WTC11 (cell line): ENCODE measurements at regions not wholly inside any gene's neighbourhood (a gene's known extent, or its start where the extent isn't known, plus 50 kb on each side); places are given as distances from the start of the nearest gene placed in this dataset.

Source experiments
- ATAC-seq: fragments of 200-7000 bp; cut with Tn5 transposase; 2 replicates; pipeline ENCODE4 v1.10.0; 2021; ENCODE audit warnings: mild to moderate bottlenecking, moderate library complexity
- CTCF ChIA-PET: fragments of 300-600 bp; sonication (Branson Sonifier 250); formaldehyde crosslinking; loops from one replicate; lab custom pipeline; 2021; ENCODE audit warnings: antibody characterized with exemption; lab: Charles Lee
- POLR2A ChIA-PET: fragments of 350-600 bp; sonication (Branson Sonifier 250); formaldehyde crosslinking; loops from one replicate; lab custom pipeline; 2021; ENCODE audit warnings: antibody characterized with exemption; lab: Charles Lee
- DNase-seq: peaks from one replicate; pipeline ENCODE4 v3.0.0; 2021; ENCODE audit warnings: low spot score
- H3K27ac Mint-ChIP-seq: 2 replicates; pipeline ENCODE4 v1.8.0; 2021; ENCODE audit warnings: mixed read lengths
- H3K27me3 Mint-ChIP-seq: 2 replicates; pipeline ENCODE4 v1.8.0; 2021; ENCODE audit warnings: low read depth, mild to moderate bottlenecking, moderate library complexity, mixed read lengths
- H3K36me3 Mint-ChIP-seq: 2 replicates; pipeline ENCODE4 v1.8.0; 2021; ENCODE audit warnings: mixed read lengths
- H3K4me1 Mint-ChIP-seq: 2 replicates; pipeline ENCODE4 v1.8.0; 2022; ENCODE audit warnings: mixed read lengths
- H3K4me3 Mint-ChIP-seq: 2 replicates; pipeline ENCODE4 v1.8.0; 2021; ENCODE audit warnings: mild to moderate bottlenecking, moderate library complexity, mixed read lengths
- H3K9me3 Mint-ChIP-seq: 2 replicates; pipeline ENCODE4 v1.8.0; 2021; ENCODE audit warnings: mixed read lengths
- CREM ChIP-seq: sonication (generic); formaldehyde crosslinking; IDR thresholded peaks from 2 replicates; pipeline ENCODE4 v1.8.1; 2022; ENCODE audit warnings: mild to moderate bottlenecking, missing genetic modification reagents, moderate library complexity
- EMX1 ChIP-seq: fragments of 250-450 bp; sonication (Bioruptor Pico); IDR thresholded peaks from 2 replicates; pipeline ENCODE4 v1.8.0; 2021; ENCODE audit warnings: mild to moderate bottlenecking
- ESRRA ChIP-seq: sonication (generic); formaldehyde crosslinking; IDR thresholded peaks from 2 replicates; pipeline ENCODE4 v1.8.1; 2022; ENCODE audit warnings: mild to moderate bottlenecking, missing genetic modification reagents, borderline replicate concordance
- HMGA2 ChIP-seq: fragments of 250-450 bp; sonication (Bioruptor Pico); IDR thresholded peaks from 2 replicates; pipeline ENCODE4 v1.4.0; 2021; ENCODE audit warnings: mild to moderate bottlenecking, moderate library complexity
- IRF2 ChIP-seq: sonication (generic); formaldehyde crosslinking; IDR thresholded peaks from 2 replicates; pipeline ENCODE4 v1.8.0; 2022; ENCODE audit warnings: low read depth, missing genetic modification reagents, borderline replicate concordance
- JAZF1 ChIP-seq: fragments of 250-450 bp; sonication (Bioruptor Pico); IDR thresholded peaks from 2 replicates; pipeline ENCODE4 v1.9.0; 2021; ENCODE audit warnings: moderate library complexity, mild to moderate bottlenecking, inconsistent platforms
- NFATC4 ChIP-seq: fragments of 250-450 bp; sonication (Bioruptor Pico); IDR thresholded peaks from 2 replicates; pipeline ENCODE4 v1.9.0; 2021; ENCODE audit warnings: mild to moderate bottlenecking
- NFE2L1 ChIP-seq: sonication (generic); formaldehyde crosslinking; IDR thresholded peaks from 2 replicates; pipeline ENCODE4 v1.8.1; 2023; ENCODE audit warnings: missing genetic modification reagents
- SMAD4 ChIP-seq: sonication (generic); formaldehyde crosslinking; IDR thresholded peaks from 2 replicates; pipeline ENCODE4 v1.8.0; 2022; ENCODE audit warnings: mild to moderate bottlenecking, missing genetic modification reagents
- TCF7 ChIP-seq: sonication (generic); formaldehyde crosslinking; IDR thresholded peaks from 2 replicates; pipeline ENCODE4 v1.8.0; 2022; ENCODE audit warnings: mild to moderate bottlenecking, low read depth, missing genetic modification reagents, moderate library complexity
- ZNF317 ChIP-seq: sonication (generic); formaldehyde crosslinking; IDR thresholded peaks from 2 replicates; pipeline ENCODE4 v1.8.1; 2023; ENCODE audit warnings: low read depth, mild to moderate bottlenecking, moderate library complexity, missing genetic modification reagents, borderline replicate concordance
- ZNF423 ChIP-seq: fragments of 250-450 bp; sonication (Bioruptor Pico); IDR thresholded peaks from 2 replicates; pipeline ENCODE4 v2.1.2; 2022; ENCODE audit warnings: mild to moderate bottlenecking, moderate library complexity
- ZNF425 ChIP-seq: fragments of 250-450 bp; sonication (Bioruptor Pico); conservative IDR thresholded peaks from 2 replicates; pipeline ENCODE4 v1.9.0; 2021; ENCODE audit warnings: mild to moderate bottlenecking
- ZNF512 ChIP-seq: sonication (generic); formaldehyde crosslinking; IDR thresholded peaks from 2 replicates; pipeline ENCODE4 v1.8.1; 2022; ENCODE audit warnings: missing genetic modification reagents, borderline replicate concordance
- TF ChIP-seq, protein P1 (sequence below): sonication (generic); formaldehyde crosslinking; IDR thresholded peaks from 2 replicates; pipeline ENCODE4 v1.8.0; 2022; ENCODE audit warnings: mild to moderate bottlenecking, missing genetic modification reagents
- TF ChIP-seq, protein P2 (sequence below): sonication (generic); formaldehyde crosslinking; IDR thresholded peaks from 2 replicates; pipeline ENCODE4 v1.8.1; 2022; ENCODE audit warnings: low read depth, mild to moderate bottlenecking, moderate library complexity, missing genetic modification reagents, borderline replicate concordance
- TF ChIP-seq, protein P3 (sequence below): sonication (generic); formaldehyde crosslinking; IDR thresholded peaks from 2 replicates; pipeline ENCODE4 v1.8.1; 2023; ENCODE audit warnings: mild to moderate bottlenecking, missing genetic modification reagents
- TF ChIP-seq, protein P4 (sequence below): sonication (generic); formaldehyde crosslinking; conservative IDR thresholded peaks from 2 replicates; pipeline ENCODE4 v1.8.1; 2022; ENCODE audit warnings: mild to moderate bottlenecking, missing genetic modification reagents
- TF ChIP-seq, protein P5 (sequence below): sonication (generic); formaldehyde crosslinking; IDR thresholded peaks from 2 replicates; pipeline ENCODE4 v1.8.0; 2022; ENCODE audit warnings: mild to moderate bottlenecking, missing genetic modification reagents
- TF ChIP-seq, protein P6 (sequence below): sonication (generic); formaldehyde crosslinking; conservative IDR thresholded peaks from 2 replicates; pipeline ENCODE4 v1.8.1; 2023; ENCODE audit warnings: mild to moderate bottlenecking, low read depth, missing genetic modification reagents, moderate library complexity

- CTCF ChIA-PET: interaction anchor here (1.5 to 2.3 kb wide), 2 partner anchors 284 to 296 kb away, joined by 4 to 8 read pairs; no protein-coding TSS in a partner anchor
- TF ChIP-seq, protein P1, sequence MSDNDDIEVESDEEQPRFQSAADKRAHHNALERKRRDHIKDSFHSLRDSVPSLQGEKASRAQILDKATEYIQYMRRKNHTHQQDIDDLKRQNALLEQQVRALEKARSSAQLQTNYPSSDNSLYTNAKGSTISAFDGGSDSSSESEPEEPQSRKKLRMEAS: no peak
- TF ChIP-seq NFE2L1 (CRISPR knock-in tag) (no peak), ZNF512 (CRISPR knock-in tag) (no peak), EMX1 (CRISPR knock-in tag) (no peak), ZNF423 (no peak), TCF7 (CRISPR knock-in tag) (no peak), IRF2 (CRISPR knock-in tag) (no peak), ZNF317 (no peak), ESRRA (CRISPR knock-in tag) (no peak), ZNF425 (no peak)
- TF ChIP-seq, protein P2, sequence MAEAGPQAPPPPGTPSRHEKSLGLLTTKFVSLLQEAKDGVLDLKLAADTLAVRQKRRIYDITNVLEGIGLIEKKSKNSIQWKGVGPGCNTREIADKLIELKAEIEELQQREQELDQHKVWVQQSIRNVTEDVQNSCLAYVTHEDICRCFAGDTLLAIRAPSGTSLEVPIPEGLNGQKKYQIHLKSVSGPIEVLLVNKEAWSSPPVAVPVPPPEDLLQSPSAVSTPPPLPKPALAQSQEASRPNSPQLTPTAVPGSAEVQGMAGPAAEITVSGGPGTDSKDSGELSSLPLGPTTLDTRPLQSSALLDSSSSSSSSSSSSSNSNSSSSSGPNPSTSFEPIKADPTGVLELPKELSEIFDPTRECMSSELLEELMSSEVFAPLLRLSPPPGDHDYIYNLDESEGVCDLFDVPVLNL (CRISPR knock-in tag): no peak
- TF ChIP-seq, protein P3, sequence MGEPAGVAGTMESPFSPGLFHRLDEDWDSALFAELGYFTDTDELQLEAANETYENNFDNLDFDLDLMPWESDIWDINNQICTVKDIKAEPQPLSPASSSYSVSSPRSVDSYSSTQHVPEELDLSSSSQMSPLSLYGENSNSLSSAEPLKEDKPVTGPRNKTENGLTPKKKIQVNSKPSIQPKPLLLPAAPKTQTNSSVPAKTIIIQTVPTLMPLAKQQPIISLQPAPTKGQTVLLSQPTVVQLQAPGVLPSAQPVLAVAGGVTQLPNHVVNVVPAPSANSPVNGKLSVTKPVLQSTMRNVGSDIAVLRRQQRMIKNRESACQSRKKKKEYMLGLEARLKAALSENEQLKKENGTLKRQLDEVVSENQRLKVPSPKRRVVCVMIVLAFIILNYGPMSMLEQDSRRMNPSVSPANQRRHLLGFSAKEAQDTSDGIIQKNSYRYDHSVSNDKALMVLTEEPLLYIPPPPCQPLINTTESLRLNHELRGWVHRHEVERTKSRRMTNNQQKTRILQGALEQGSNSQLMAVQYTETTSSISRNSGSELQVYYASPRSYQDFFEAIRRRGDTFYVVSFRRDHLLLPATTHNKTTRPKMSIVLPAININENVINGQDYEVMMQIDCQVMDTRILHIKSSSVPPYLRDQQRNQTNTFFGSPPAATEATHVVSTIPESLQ (CRISPR knock-in tag): no peak
- TF ChIP-seq, protein P4, sequence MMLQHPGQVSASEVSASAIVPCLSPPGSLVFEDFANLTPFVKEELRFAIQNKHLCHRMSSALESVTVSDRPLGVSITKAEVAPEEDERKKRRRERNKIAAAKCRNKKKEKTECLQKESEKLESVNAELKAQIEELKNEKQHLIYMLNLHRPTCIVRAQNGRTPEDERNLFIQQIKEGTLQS (CRISPR knock-in tag): no peak
- no peak overlapping the region for H3K27ac Mint-ChIP-seq
- H3K4me3 Mint-ChIP-seq: no peak overlapping the region
- peaks cover 19% of the 10 kb centered on the region for H3K4me1 Mint-ChIP-seq
- DNase-seq (no peak), ATAC-seq (no peak)
- POLR2A ChIA-PET: no interaction called here
- H3K27me3 Mint-ChIP-seq: no peaks in the 10 kb centered on the region
- no peaks in the 10 kb centered on the region for H3K9me3 Mint-ChIP-seq
- H3K36me3 Mint-ChIP-seq: no peaks in the 10 kb centered on the region
Observed at GRCh38 chr18:27301615-27302378, 116.7 kb upstream of the CHST9 start.

GRCh38 chr18:27298214-27298804, 113.2 kb upstream of the CHST9 start:
- ChIA-PET CTCF (interaction anchor here (0.9 to 1.6 kb wide), 5 partner anchors 279 to 493 kb away, joined by 3 to 12 read pairs (median 4); no protein-coding TSS in a partner anchor), POLR2A (no interaction called here)
- Mint-ChIP-seq H3K4me3 (no peak overlapping the region), H3K4me1 (peaks cover 19% of the 10 kb centered on the region), H3K27ac (0 out of 2 replicates have a peak overlapping the region, but pooled peaks have one; percentile 23), H3K36me3 (peaks cover 5% of the 10 kb centered on the region; the same call in 1 of the 2 replicates), H3K27me3 (no peaks in the 10 kb centered on the region), H3K9me3 (peaks cover 24% of the 10 kb centered on the region)
- ATAC-seq (peak; percentile 81), DNase-seq (no peak)
- TF ChIP-seq SMAD4 (CRISPR knock-in tag) (no peak), CREM (CRISPR knock-in tag) (no peak), JAZF1 (no peak), HMGA2 (CRISPR knock-in tag) (no peak), ZNF512 (CRISPR knock-in tag) (no peak), NFATC4 (CRISPR knock-in tag) (no peak)
- TF ChIP-seq, protein P5, sequence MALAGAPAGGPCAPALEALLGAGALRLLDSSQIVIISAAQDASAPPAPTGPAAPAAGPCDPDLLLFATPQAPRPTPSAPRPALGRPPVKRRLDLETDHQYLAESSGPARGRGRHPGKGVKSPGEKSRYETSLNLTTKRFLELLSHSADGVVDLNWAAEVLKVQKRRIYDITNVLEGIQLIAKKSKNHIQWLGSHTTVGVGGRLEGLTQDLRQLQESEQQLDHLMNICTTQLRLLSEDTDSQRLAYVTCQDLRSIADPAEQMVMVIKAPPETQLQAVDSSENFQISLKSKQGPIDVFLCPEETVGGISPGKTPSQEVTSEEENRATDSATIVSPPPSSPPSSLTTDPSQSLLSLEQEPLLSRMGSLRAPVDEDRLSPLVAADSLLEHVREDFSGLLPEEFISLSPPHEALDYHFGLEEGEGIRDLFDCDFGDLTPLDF: no peak
- TF ChIP-seq, protein P6, sequence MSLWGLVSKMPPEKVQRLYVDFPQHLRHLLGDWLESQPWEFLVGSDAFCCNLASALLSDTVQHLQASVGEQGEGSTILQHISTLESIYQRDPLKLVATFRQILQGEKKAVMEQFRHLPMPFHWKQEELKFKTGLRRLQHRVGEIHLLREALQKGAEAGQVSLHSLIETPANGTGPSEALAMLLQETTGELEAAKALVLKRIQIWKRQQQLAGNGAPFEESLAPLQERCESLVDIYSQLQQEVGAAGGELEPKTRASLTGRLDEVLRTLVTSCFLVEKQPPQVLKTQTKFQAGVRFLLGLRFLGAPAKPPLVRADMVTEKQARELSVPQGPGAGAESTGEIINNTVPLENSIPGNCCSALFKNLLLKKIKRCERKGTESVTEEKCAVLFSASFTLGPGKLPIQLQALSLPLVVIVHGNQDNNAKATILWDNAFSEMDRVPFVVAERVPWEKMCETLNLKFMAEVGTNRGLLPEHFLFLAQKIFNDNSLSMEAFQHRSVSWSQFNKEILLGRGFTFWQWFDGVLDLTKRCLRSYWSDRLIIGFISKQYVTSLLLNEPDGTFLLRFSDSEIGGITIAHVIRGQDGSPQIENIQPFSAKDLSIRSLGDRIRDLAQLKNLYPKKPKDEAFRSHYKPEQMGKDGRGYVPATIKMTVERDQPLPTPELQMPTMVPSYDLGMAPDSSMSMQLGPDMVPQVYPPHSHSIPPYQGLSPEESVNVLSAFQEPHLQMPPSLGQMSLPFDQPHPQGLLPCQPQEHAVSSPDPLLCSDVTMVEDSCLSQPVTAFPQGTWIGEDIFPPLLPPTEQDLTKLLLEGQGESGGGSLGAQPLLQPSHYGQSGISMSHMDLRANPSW: no peak
